ENCODE measurements at regions not wholly inside any gene's neighbourhood (a gene's known extent, or its start where the extent isn't known, plus 50 kb on each side); places are given as distances from the start of the nearest gene placed in this dataset.
A peak's percentile ranks its signal among the peaks of the same experiment; 100 is the strongest.

- Histone ChIP-seq H3K9me3 (ENCODE audit: control insufficient read depth in 1 of 2, low read length in 2 of 2) (no peaks in the 10 kb centered on the region), H3K4me1 (ENCODE audit: control insufficient read depth in 1 of 2, insufficient read depth in 2 of 2, low read length in 2 of 2) (no peaks in the 10 kb centered on the region), H3K4me3 (ENCODE audit: low read depth in 1 of 2, low read length in 2 of 2) (no peak overlapping the region), H3K27me3 (ENCODE audit: control insufficient read depth in 1 of 2, insufficient read depth in 2 of 2, low read length in 2 of 2) (no peaks in the 10 kb centered on the region), H3K27ac (ENCODE audit: low read depth, low read length) (no peak overlapping the region), H3K36me3 (ENCODE audit: control insufficient read depth in 1 of 2, insufficient read depth in 2 of 2, low read length in 2 of 2) (no peaks in the 10 kb centered on the region), H3K9ac (ENCODE audit: low read depth in 1 of 2, low read length in 2 of 2) (no peak overlapping the region)
These were observed 577.8 kb downstream of the REEP3 start for GRCh38 chr10:64098994-64099393.

DNA sequence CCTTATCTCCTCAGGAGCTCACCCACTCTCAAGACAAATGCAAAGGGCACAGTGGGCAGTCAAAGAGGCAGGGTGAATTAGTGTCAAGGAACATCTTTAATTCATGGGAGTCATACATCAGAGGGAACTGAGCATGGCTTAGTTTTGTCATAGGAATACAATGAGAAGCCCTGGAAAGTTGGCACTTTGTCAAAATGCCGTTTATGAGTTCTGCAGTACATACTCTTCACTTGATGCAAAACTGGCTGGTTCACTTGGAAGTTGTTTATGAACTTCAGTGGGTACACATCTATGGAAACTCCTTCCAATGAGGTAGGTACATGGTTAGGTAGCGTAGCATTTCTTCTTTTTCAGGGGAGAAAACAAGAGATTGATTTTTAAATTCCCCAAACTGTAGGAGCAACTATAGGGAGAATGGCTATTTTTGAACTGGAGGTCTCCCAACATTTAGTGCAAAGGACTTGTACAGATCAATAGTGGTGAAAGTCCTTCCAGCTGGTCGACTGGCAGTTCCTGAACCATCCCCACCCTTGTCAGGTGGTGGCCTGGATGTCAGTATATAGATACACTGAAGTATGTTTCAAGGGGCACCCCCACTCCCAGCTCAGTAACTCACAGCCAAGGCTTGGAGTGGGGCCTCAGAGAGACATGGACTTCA is 580.5 kb downstream of the REEP3 start:
- Histone ChIP-seq H3K4me1 (ENCODE audit: control insufficient read depth in 1 of 2, insufficient read depth in 2 of 2, low read length in 2 of 2) (no peaks in the 10 kb centered on the region), H3K36me3 (ENCODE audit: control insufficient read depth in 1 of 2, insufficient read depth in 2 of 2, low read length in 2 of 2) (no peaks in the 10 kb centered on the region), H3K9me3 (ENCODE audit: control insufficient read depth in 1 of 2, low read length in 2 of 2) (no peaks in the 10 kb centered on the region), H3K4me3 (ENCODE audit: low read depth in 1 of 2, low read length in 2 of 2) (no peak overlapping the region), H3K9ac (ENCODE audit: low read depth in 1 of 2, low read length in 2 of 2) (no peak overlapping the region), H3K27ac (ENCODE audit: low read depth, low read length) (no peak overlapping the region), H3K27me3 (ENCODE audit: control insufficient read depth in 1 of 2, insufficient read depth in 2 of 2, low read length in 2 of 2) (no peaks in the 10 kb centered on the region)

DNA sequence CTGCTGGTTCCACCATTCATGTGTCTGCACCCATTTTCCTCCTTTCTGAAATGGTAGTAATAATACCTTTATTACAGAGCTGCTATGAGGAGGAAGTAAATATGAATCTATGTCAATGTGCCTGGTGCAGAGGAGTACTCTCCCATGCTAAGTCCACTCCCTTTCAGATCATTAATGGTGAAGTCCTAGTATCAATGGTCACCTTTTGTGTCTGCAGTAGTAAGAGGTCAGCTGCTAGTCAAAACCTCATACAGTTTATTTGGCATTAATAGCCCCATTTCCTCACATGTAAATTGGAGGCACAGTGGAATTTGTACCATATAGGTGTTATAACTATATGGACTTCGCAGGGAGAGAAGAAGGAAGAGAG is 581.0 kb downstream of the REEP3 start:
- H3K4me1 ChIP-seq (ENCODE audit: control insufficient read depth in 1 of 2, insufficient read depth in 2 of 2, low read length in 2 of 2) = no peaks in the 10 kb centered on the region
- H3K36me3 ChIP-seq (ENCODE audit: control insufficient read depth in 1 of 2, insufficient read depth in 2 of 2, low read length in 2 of 2) = no peaks in the 10 kb centered on the region
- no peaks in the 10 kb centered on the region for H3K27me3 ChIP-seq (ENCODE audit: control insufficient read depth in 1 of 2, insufficient read depth in 2 of 2, low read length in 2 of 2)
- H3K9me3 ChIP-seq (ENCODE audit: control insufficient read depth in 1 of 2, low read length in 2 of 2) = no peaks in the 10 kb centered on the region
- no peak overlapping the region for H3K9ac ChIP-seq (ENCODE audit: low read depth in 1 of 2, low read length in 2 of 2)
- no peak overlapping the region for H3K4me3 ChIP-seq (ENCODE audit: low read depth in 1 of 2, low read length in 2 of 2)
- H3K27ac ChIP-seq (ENCODE audit: low read depth, low read length) = no peak overlapping the region

DNA sequence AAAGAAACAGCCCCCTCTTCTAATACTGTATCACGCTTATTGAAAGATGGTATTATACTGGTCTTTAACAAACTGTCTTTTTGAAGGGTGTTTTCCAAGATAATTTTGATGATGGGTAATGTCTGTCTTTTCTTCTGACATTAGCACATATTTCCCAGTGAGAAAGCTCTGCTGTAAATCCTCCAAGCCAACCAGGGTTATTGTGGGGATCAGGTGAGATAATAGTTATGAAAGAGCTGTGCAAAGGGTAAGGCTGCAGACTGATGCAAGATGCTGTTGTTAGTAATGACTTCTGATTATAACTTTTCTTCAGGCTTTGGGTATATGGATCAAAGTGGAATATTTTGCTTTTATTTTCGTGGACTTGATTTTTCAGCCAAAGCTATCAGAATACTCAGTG is 581.7 kb downstream of the REEP3 start:
- Histone ChIP-seq H3K4me3 (ENCODE audit: low read depth in 1 of 2, low read length in 2 of 2) (no peak overlapping the region), H3K27ac (ENCODE audit: low read depth, low read length) (no peak overlapping the region), H3K9me3 (ENCODE audit: control insufficient read depth in 1 of 2, low read length in 2 of 2) (no peaks in the 10 kb centered on the region), H3K27me3 (ENCODE audit: control insufficient read depth in 1 of 2, insufficient read depth in 2 of 2, low read length in 2 of 2) (no peaks in the 10 kb centered on the region), H3K9ac (ENCODE audit: low read depth in 1 of 2, low read length in 2 of 2) (no peak overlapping the region), H3K36me3 (ENCODE audit: control insufficient read depth in 1 of 2, insufficient read depth in 2 of 2, low read length in 2 of 2) (no peaks in the 10 kb centered on the region), H3K4me1 (ENCODE audit: control insufficient read depth in 1 of 2, insufficient read depth in 2 of 2, low read length in 2 of 2) (no peaks in the 10 kb centered on the region)

- no peak overlapping the region for H3K27ac ChIP-seq (ENCODE audit: low read depth, low read length)
- H3K27me3 ChIP-seq (ENCODE audit: control insufficient read depth in 1 of 2, insufficient read depth in 2 of 2, low read length in 2 of 2) = no peaks in the 10 kb centered on the region
- no peak overlapping the region for H3K4me3 ChIP-seq (ENCODE audit: low read depth in 1 of 2, low read length in 2 of 2)
- H3K4me1 ChIP-seq (ENCODE audit: control insufficient read depth in 1 of 2, insufficient read depth in 2 of 2, low read length in 2 of 2) = no peaks in the 10 kb centered on the region
- H3K36me3 ChIP-seq (ENCODE audit: control insufficient read depth in 1 of 2, insufficient read depth in 2 of 2, low read length in 2 of 2) = no peaks in the 10 kb centered on the region
- H3K9me3 ChIP-seq (ENCODE audit: control insufficient read depth in 1 of 2, low read length in 2 of 2) = no peaks in the 10 kb centered on the region
- no peak overlapping the region for H3K9ac ChIP-seq (ENCODE audit: low read depth in 1 of 2, low read length in 2 of 2)
These were observed 582.7 kb downstream of the REEP3 start for GRCh38 chr10:64103750-64104470.

GRCh38 chr10:64109926-64110495 is 588.8 kb downstream of the REEP3 start:
- Histone ChIP-seq H3K4me1 (ENCODE audit: control insufficient read depth in 1 of 2, insufficient read depth in 2 of 2, low read length in 2 of 2) (no peaks in the 10 kb centered on the region), H3K27me3 (ENCODE audit: control insufficient read depth in 1 of 2, insufficient read depth in 2 of 2, low read length in 2 of 2) (no peaks in the 10 kb centered on the region), H3K9me3 (ENCODE audit: control insufficient read depth in 1 of 2, low read length in 2 of 2) (no peaks in the 10 kb centered on the region), H3K36me3 (ENCODE audit: control insufficient read depth in 1 of 2, insufficient read depth in 2 of 2, low read length in 2 of 2) (no peaks in the 10 kb centered on the region), H3K9ac (ENCODE audit: low read depth in 1 of 2, low read length in 2 of 2) (no peak overlapping the region), H3K27ac (ENCODE audit: low read depth, low read length) (no peak overlapping the region), H3K4me3 (ENCODE audit: low read depth in 1 of 2, low read length in 2 of 2) (no peak overlapping the region)

GRCh38 chr10:64112701-64113355 is 591.6 kb downstream of the REEP3 start:
- Histone ChIP-seq H3K4me1 (ENCODE audit: control insufficient read depth in 1 of 2, insufficient read depth in 2 of 2, low read length in 2 of 2) (no peaks in the 10 kb centered on the region), H3K27ac (ENCODE audit: low read depth, low read length) (no peak overlapping the region), H3K9ac (ENCODE audit: low read depth in 1 of 2, low read length in 2 of 2) (no peak overlapping the region), H3K4me3 (ENCODE audit: low read depth in 1 of 2, low read length in 2 of 2) (peak overlapping the region in 1 of 2 donors; percentile 23), H3K27me3 (ENCODE audit: control insufficient read depth in 1 of 2, insufficient read depth in 2 of 2, low read length in 2 of 2) (no peaks in the 10 kb centered on the region), H3K9me3 (ENCODE audit: control insufficient read depth in 1 of 2, low read length in 2 of 2) (no peaks in the 10 kb centered on the region), H3K36me3 (ENCODE audit: control insufficient read depth in 1 of 2, insufficient read depth in 2 of 2, low read length in 2 of 2) (no peaks in the 10 kb centered on the region)

DNA sequence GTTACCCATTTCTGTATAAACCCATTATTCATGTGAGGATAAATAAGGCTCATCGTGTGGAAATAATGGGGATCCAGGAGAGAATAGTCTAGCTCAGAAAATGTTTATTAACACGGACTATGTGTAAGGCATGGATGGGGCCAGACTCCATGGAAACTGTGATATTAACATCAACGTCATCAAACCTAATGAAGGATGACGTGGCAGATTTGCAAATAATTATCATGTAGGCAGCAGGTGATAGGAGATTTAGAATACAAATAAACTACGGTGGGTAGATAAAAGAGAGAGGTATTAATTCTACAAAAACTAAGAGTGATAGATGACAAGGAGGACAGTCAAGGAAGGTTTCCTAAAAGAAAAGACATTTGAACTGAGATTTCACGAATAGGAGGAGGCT is 592.2 kb downstream of the REEP3 start:
- Histone ChIP-seq H3K9ac (ENCODE audit: low read depth in 1 of 2, low read length in 2 of 2) (no peak overlapping the region), H3K27ac (ENCODE audit: low read depth, low read length) (no peak overlapping the region), H3K4me1 (ENCODE audit: control insufficient read depth in 1 of 2, insufficient read depth in 2 of 2, low read length in 2 of 2) (no peaks in the 10 kb centered on the region), H3K4me3 (ENCODE audit: low read depth in 1 of 2, low read length in 2 of 2) (no peak overlapping the region), H3K9me3 (ENCODE audit: control insufficient read depth in 1 of 2, low read length in 2 of 2) (no peaks in the 10 kb centered on the region), H3K27me3 (ENCODE audit: control insufficient read depth in 1 of 2, insufficient read depth in 2 of 2, low read length in 2 of 2) (no peaks in the 10 kb centered on the region), H3K36me3 (ENCODE audit: control insufficient read depth in 1 of 2, insufficient read depth in 2 of 2, low read length in 2 of 2) (no peaks in the 10 kb centered on the region)

GRCh38 chr10:64113792-64114191 is 592.6 kb downstream of the REEP3 start:
- H3K27me3 ChIP-seq (ENCODE audit: control insufficient read depth in 1 of 2, insufficient read depth in 2 of 2, low read length in 2 of 2) = no peaks in the 10 kb centered on the region
- no peaks in the 10 kb centered on the region for H3K36me3 ChIP-seq (ENCODE audit: control insufficient read depth in 1 of 2, insufficient read depth in 2 of 2, low read length in 2 of 2)
- no peak overlapping the region for H3K4me3 ChIP-seq (ENCODE audit: low read depth in 1 of 2, low read length in 2 of 2)
- H3K4me1 ChIP-seq (ENCODE audit: control insufficient read depth in 1 of 2, insufficient read depth in 2 of 2, low read length in 2 of 2) = no peaks in the 10 kb centered on the region
- no peaks in the 10 kb centered on the region for H3K9me3 ChIP-seq (ENCODE audit: control insufficient read depth in 1 of 2, low read length in 2 of 2)
- no peak overlapping the region for H3K9ac ChIP-seq (ENCODE audit: low read depth in 1 of 2, low read length in 2 of 2)
- no peak overlapping the region for H3K27ac ChIP-seq (ENCODE audit: low read depth, low read length)

- Histone ChIP-seq H3K27me3 (ENCODE audit: control insufficient read depth in 1 of 2, insufficient read depth in 2 of 2, low read length in 2 of 2) (no peaks in the 10 kb centered on the region), H3K9ac (ENCODE audit: low read depth in 1 of 2, low read length in 2 of 2) (no peak overlapping the region), H3K27ac (ENCODE audit: low read depth, low read length) (no peak overlapping the region), H3K36me3 (ENCODE audit: control insufficient read depth in 1 of 2, insufficient read depth in 2 of 2, low read length in 2 of 2) (no peaks in the 10 kb centered on the region), H3K4me1 (ENCODE audit: control insufficient read depth in 1 of 2, insufficient read depth in 2 of 2, low read length in 2 of 2) (peaks cover 3 to 4% of the 10 kb centered on the region in 2 donors), H3K4me3 (ENCODE audit: low read depth in 1 of 2, low read length in 2 of 2) (no peak overlapping the region), H3K9me3 (ENCODE audit: control insufficient read depth in 1 of 2, low read length in 2 of 2) (no peaks in the 10 kb centered on the region)
These were observed 594.3 kb downstream of the REEP3 start for GRCh38 chr10:64115471-64115870.
